ENCODE measurements at regions not wholly inside any gene's neighbourhood (a gene's known extent, or its start where the extent isn't known, plus 50 kb on each side); places are given as distances from the start of the nearest gene placed in this dataset.

DNA sequence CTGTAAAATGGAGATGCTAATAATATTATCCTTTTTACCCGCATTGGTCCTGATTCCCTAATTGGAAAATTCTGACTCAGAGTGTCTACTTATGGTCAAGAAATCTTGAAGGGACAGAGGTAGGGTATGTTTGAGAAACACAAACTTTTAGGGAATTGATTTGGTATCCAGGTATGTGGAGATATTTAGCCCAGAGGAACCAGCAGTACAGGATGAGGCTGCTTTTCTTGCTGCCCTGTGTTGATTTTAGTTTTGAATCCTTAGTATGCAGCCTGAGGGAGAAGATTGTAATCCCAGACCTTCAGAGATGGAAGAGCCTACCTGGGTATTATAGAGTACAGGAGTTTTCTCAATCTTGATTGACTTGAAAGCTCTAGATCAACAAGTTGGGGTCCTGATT, 569.1 kb downstream of the PDCD6IP start:
- no peak for TF ChIP-seq SIN3A (IDR thresholded peaks at IDR 0.05; ENCODE audit: borderline replicate concordance, insufficient read depth, low read depth, low read length)
- no peak for TF ChIP-seq TCF7L2 (IDR thresholded peaks at IDR 0.05; ENCODE audit: low read depth, low read length)
- H3K4me1 ChIP-seq (ENCODE audit: control insufficient read depth, insufficient read depth, low read length): no peaks in the 10 kb centered on the region
- ChIA-PET CTCF (interaction anchor here (0.7 kb wide), 1 partner anchor 249 kb away, joined by 3 read pairs; no protein-coding TSS in a partner anchor), POLR2A (interaction anchor here (0.7 kb wide), 1 partner anchor 408 kb away, joined by 3 read pairs; no protein-coding TSS in a partner anchor)
- H3K36me3 ChIP-seq (ENCODE audit: control insufficient read depth, insufficient read depth, low read length): no peaks in the 10 kb centered on the region
- H3K27me3 ChIP-seq (ENCODE audit: control insufficient read depth, insufficient read depth, low read length): no peaks in the 10 kb centered on the region
- ATAC-seq: no peak
- intact Hi-C loops (cut with micrococcal nuclease; ENCODE audit: unreplicated experiment): no loop called here
- no peak for DNase-seq (ENCODE audit: low read depth, low spot score)
- H3K27ac ChIP-seq (ENCODE audit: low read length): no peak overlapping the region
- no TSS peak for BruUV-seq (replicated peaks)
- H3K4me3 ChIP-seq (ENCODE audit: low read depth in 2 of 2, low read length in 2 of 2): no peak overlapping the region
- in situ Hi-C loops (cut with HindIII; ENCODE audit: low pct_unique_long_range_greater_than_20kb, low sequenced_read_pairs): no loop called here
- no peaks in the 10 kb centered on the region for H3K9me3 ChIP-seq (ENCODE audit: control insufficient read depth, insufficient read depth, low read depth, low read length)

DNA sequence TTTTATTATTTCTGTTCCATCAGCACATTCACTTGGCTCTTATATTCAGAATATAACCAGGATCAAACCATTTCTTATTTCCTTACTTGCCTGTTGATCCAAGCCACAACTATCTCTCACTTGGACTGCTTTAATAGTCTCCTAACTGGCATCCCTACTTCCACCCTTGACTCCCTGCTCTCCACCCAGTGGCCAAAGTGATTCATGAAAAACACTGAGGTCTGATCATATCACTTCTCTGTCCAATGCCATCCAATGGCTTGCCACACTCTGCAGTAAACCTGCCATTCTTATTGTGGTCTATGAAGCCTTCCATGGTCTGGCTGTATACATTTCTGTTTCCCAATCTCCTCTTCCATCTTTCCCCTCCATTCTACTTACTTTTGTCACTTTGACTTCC, 576.1 kb downstream of the PDCD6IP start:
- intact Hi-C loops (cut with micrococcal nuclease; ENCODE audit: unreplicated experiment): no loop called here
- no TSS peak for BruUV-seq (replicated peaks)
- Histone ChIP-seq H3K27ac (ENCODE audit: low read length) (no peak overlapping the region), H3K4me1 (ENCODE audit: control insufficient read depth, insufficient read depth, low read length) (no peaks in the 10 kb centered on the region), H3K4me3 (ENCODE audit: low read depth in 2 of 2, low read length in 2 of 2) (no peak overlapping the region), H3K27me3 (ENCODE audit: control insufficient read depth, insufficient read depth, low read length) (no peaks in the 10 kb centered on the region), H3K9me3 (ENCODE audit: control insufficient read depth, insufficient read depth, low read depth, low read length) (no peaks in the 10 kb centered on the region), H3K36me3 (ENCODE audit: control insufficient read depth, insufficient read depth, low read length) (no peaks in the 10 kb centered on the region)
- TF ChIP-seq, protein P1, sequence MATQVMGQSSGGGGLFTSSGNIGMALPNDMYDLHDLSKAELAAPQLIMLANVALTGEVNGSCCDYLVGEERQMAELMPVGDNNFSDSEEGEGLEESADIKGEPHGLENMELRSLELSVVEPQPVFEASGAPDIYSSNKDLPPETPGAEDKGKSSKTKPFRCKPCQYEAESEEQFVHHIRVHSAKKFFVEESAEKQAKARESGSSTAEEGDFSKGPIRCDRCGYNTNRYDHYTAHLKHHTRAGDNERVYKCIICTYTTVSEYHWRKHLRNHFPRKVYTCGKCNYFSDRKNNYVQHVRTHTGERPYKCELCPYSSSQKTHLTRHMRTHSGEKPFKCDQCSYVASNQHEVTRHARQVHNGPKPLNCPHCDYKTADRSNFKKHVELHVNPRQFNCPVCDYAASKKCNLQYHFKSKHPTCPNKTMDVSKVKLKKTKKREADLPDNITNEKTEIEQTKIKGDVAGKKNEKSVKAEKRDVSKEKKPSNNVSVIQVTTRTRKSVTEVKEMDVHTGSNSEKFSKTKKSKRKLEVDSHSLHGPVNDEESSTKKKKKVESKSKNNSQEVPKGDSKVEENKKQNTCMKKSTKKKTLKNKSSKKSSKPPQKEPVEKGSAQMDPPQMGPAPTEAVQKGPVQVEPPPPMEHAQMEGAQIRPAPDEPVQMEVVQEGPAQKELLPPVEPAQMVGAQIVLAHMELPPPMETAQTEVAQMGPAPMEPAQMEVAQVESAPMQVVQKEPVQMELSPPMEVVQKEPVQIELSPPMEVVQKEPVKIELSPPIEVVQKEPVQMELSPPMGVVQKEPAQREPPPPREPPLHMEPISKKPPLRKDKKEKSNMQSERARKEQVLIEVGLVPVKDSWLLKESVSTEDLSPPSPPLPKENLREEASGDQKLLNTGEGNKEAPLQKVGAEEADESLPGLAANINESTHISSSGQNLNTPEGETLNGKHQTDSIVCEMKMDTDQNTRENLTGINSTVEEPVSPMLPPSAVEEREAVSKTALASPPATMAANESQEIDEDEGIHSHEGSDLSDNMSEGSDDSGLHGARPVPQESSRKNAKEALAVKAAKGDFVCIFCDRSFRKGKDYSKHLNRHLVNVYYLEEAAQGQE (IDR thresholded peaks at IDR 0.05; ENCODE audit: insufficient read depth in 1 of 2, low read depth in 2 of 2, low read length in 1 of 2): no peak
- ChIA-PET POLR2A (no interaction called here), CTCF (no interaction called here)
- in situ Hi-C loops (cut with HindIII; ENCODE audit: low pct_unique_long_range_greater_than_20kb, low sequenced_read_pairs): no loop called here
- DNase-seq (ENCODE audit: low read depth, low spot score) (no peak), ATAC-seq (no peak)

DNA sequence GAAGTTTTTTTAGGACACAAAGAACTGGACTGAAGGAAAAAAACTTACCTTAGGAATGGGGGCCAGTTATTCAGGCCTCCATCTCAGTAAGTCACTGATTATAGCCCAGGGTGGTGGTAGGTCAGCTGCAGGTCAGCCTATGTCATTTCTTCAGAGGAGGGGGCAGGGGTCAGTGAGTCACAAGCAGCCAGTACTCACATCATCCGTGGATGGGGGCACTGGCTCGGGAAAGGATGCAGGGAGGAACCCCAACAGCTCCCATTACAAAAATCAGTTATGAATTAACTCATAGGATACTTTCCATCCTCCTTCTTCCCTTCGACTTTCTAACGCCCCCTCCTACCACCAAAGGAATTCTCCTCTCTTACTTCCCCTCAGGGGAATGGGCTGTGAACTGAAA, 578.3 kb downstream of the PDCD6IP start:
- intact Hi-C loops (cut with micrococcal nuclease; ENCODE audit: unreplicated experiment) (no loop called here), in situ Hi-C loops (cut with HindIII; ENCODE audit: low pct_unique_long_range_greater_than_20kb, low sequenced_read_pairs) (no loop called here)
- TF ChIP-seq SIN3A (IDR thresholded peaks at IDR 0.05; ENCODE audit: borderline replicate concordance, insufficient read depth, low read depth, low read length) (no peak), TCF7L2 (IDR thresholded peaks at IDR 0.05; ENCODE audit: low read depth, low read length) (no peak), POLR2AphosphoS5 (IDR thresholded peaks at IDR 0.05; ENCODE audit: low read depth, low read length) (no peak)
- TF ChIP-seq, protein P2, sequence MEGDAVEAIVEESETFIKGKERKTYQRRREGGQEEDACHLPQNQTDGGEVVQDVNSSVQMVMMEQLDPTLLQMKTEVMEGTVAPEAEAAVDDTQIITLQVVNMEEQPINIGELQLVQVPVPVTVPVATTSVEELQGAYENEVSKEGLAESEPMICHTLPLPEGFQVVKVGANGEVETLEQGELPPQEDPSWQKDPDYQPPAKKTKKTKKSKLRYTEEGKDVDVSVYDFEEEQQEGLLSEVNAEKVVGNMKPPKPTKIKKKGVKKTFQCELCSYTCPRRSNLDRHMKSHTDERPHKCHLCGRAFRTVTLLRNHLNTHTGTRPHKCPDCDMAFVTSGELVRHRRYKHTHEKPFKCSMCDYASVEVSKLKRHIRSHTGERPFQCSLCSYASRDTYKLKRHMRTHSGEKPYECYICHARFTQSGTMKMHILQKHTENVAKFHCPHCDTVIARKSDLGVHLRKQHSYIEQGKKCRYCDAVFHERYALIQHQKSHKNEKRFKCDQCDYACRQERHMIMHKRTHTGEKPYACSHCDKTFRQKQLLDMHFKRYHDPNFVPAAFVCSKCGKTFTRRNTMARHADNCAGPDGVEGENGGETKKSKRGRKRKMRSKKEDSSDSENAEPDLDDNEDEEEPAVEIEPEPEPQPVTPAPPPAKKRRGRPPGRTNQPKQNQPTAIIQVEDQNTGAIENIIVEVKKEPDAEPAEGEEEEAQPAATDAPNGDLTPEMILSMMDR (IDR thresholded peaks at IDR 0.05): no peak
- TF ChIP-seq, protein P1 (IDR thresholded peaks at IDR 0.05; ENCODE audit: insufficient read depth in 1 of 2, low read depth in 2 of 2, low read length in 1 of 2): no peak
- POLR2A ChIA-PET: no interaction called here
- ATAC-seq: no peak
- H3K4me1 ChIP-seq (ENCODE audit: control insufficient read depth, insufficient read depth, low read length): no peaks in the 10 kb centered on the region
- CTCF ChIA-PET: no interaction called here
- H3K36me3 ChIP-seq (ENCODE audit: control insufficient read depth, insufficient read depth, low read length): no peaks in the 10 kb centered on the region
- H3K9me3 ChIP-seq (ENCODE audit: control insufficient read depth, insufficient read depth, low read depth, low read length): no peaks in the 10 kb centered on the region
- DNase-seq (ENCODE audit: low read depth, low spot score): no peak
- BruUV-seq (replicated peaks): no TSS peak
- H3K27ac ChIP-seq (ENCODE audit: low read length): no peak overlapping the region
- no peak overlapping the region for H3K4me3 ChIP-seq (ENCODE audit: low read depth in 2 of 2, low read length in 2 of 2)
- H3K27me3 ChIP-seq (ENCODE audit: control insufficient read depth, insufficient read depth, low read length): no peaks in the 10 kb centered on the region
